Stimulated activated CD8-positive, alpha-beta memory T cell treated with anti-CD3 and anti-CD28 coated beads, Interleukin-4, amount 100 ng/mL, for 4 hours (primary cell): ENCODE measurements at regions not wholly inside any gene's neighbourhood (a gene's known extent, or its start where the extent isn't known, plus 50 kb on each side); places are given as distances from the start of the nearest gene placed in this dataset.

Experiments used
- DNase-seq, 2 donors: peaks; one replicate each; pipeline ENCODE4 v3.0.0-alpha.2; 2020; ENCODE audit warnings: low read depth in 2 of 2, low spot score in 1 of 2

- DNase-seq: no peak
Measured at GRCh38 chr6:134866563-134866962, 83.3 kb downstream of the ALDH8A1 start.

GRCh38 chr6:134864558-134864957, 85.3 kb downstream of the ALDH8A1 start:
- DNase-seq: no peak

GRCh38 chr6:134863763-134864510, 86.0 kb downstream of the ALDH8A1 start:
- no peak for DNase-seq

GRCh38 chr6:134854366-134854765, 95.5 kb downstream of the ALDH8A1 start:
- no peak for DNase-seq

GRCh38 chr6:134853111-134854055, 96.5 kb downstream of the ALDH8A1 start:
- DNase-seq: no peak

GRCh38 chr6:134851548-134851947, 98.4 kb downstream of the ALDH8A1 start:
- DNase-seq: no peak

- no peak for DNase-seq
Measured at GRCh38 chr6:134850721-134851305, 99.1 kb downstream of the ALDH8A1 start.

GRCh38 chr6:134849920-134850447, 99.9 kb downstream of the ALDH8A1 start:
- DNase-seq: no peak

- DNase-seq: no peak
Measured at GRCh38 chr6:134848076-134848475, 101.8 kb downstream of the ALDH8A1 start.

- DNase-seq: no peak
Measured at GRCh38 chr6:134846865-134847264, 103.0 kb downstream of the ALDH8A1 start.

- DNase-seq: no peak
Measured at GRCh38 chr6:134846031-134846430, 103.9 kb downstream of the ALDH8A1 start.

- DNase-seq: no peak
Measured at GRCh38 chr6:134844120-134844519, 105.8 kb downstream of the ALDH8A1 start.

- no peak for DNase-seq
Measured at GRCh38 chr6:134840086-134840867, 109.6 kb downstream of the ALDH8A1 start.

GRCh38 chr6:134835993-134836392, 113.9 kb downstream of the ALDH8A1 start:
- DNase-seq: no peak

GRCh38 chr6:134830940-134831339, 119.0 kb downstream of the ALDH8A1 start:
- DNase-seq: no peak

- no peak for DNase-seq
Measured at GRCh38 chr6:134830194-134830593, 119.7 kb downstream of the ALDH8A1 start.

GRCh38 chr6:134828641-134829040, 121.3 kb downstream of the ALDH8A1 start:
- DNase-seq: no peak

GRCh38 chr6:134826889-134827737, 122.8 kb downstream of the ALDH8A1 start:
- DNase-seq: no peak

GRCh38 chr6:134823710-134824034, 126.2 kb downstream of the ALDH8A1 start:
- DNase-seq: no peak
